ENCODE measurements at regions not wholly inside any gene's neighbourhood (a gene's known extent, or its start where the extent isn't known, plus 50 kb on each side); places are given as distances from the start of the nearest gene placed in this dataset.

DNA sequence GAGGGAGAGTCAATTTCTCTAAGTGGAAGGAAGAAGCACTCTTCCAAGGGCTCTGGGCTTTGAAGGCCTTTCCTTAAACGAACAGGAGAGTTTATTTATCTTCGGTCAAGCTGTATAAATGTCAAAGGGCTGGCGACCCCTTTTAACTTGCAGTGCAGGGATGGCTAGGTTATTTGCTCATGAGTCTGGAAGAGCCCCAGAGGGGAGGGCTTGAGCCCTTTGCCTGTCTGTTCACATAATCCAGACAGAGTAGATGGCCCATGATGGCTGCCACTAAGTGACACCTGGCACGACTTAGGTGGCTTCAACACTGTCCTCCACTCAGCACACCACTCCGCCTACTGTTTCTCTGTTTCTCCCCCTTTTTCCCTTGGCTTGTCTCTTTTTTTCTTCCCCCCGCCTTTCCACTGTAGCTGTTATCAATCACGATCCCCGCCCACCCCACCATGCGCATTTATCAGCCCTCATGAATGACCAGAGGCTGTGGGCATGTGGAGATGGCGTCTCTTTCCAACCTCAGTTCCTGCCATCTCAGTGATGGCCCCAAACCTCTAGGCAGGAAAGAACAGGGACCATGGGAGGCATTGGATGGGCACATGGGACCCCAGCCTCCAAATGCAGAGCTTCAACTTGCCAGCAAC lies 408.7 kb upstream of the TNRC6C start:
- TF ChIP-seq ZFX (IDR thresholded peaks at IDR 0.05) = no peak
- TF ChIP-seq, protein P1, sequence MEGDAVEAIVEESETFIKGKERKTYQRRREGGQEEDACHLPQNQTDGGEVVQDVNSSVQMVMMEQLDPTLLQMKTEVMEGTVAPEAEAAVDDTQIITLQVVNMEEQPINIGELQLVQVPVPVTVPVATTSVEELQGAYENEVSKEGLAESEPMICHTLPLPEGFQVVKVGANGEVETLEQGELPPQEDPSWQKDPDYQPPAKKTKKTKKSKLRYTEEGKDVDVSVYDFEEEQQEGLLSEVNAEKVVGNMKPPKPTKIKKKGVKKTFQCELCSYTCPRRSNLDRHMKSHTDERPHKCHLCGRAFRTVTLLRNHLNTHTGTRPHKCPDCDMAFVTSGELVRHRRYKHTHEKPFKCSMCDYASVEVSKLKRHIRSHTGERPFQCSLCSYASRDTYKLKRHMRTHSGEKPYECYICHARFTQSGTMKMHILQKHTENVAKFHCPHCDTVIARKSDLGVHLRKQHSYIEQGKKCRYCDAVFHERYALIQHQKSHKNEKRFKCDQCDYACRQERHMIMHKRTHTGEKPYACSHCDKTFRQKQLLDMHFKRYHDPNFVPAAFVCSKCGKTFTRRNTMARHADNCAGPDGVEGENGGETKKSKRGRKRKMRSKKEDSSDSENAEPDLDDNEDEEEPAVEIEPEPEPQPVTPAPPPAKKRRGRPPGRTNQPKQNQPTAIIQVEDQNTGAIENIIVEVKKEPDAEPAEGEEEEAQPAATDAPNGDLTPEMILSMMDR (conservative IDR thresholded peaks at IDR 0.05) = no peak
- no peak overlapping the region for H3K27ac ChIP-seq

DNA sequence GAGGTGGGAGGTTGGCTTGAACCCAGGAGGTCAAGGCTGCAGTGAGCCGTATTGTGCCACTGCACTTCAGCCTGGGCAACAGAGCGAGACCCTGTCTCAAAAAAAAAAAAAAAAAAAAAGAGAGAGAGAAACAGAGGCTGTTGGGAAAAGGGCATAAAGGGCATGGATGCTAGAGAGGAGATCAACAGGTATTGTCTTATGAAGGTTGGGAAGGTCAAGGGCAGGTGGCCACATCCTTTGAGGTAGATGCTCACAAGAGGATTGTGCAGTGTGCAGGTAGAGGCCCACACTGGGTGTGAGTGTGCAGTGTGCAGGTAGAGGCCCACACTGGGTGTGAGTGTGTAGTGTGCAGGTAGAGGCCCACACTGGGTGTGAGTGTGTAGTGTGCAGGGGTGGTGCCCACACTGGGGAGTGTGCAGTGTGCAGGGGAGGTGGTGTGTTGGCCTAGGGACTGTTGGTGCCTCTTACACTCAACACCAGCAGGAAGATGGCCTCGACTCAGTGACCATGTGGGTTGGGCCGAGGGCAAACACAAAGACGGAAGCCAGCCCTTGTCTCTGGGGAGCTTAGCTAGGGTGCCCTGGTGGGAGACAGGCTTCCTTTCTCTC lies 404.9 kb upstream of the TNRC6C start:
- no peak overlapping the region for H3K27ac ChIP-seq
- TF ChIP-seq ZFX (IDR thresholded peaks at IDR 0.05) = no peak
- TF ChIP-seq, protein P1 (conservative IDR thresholded peaks at IDR 0.05) = no peak

DNA sequence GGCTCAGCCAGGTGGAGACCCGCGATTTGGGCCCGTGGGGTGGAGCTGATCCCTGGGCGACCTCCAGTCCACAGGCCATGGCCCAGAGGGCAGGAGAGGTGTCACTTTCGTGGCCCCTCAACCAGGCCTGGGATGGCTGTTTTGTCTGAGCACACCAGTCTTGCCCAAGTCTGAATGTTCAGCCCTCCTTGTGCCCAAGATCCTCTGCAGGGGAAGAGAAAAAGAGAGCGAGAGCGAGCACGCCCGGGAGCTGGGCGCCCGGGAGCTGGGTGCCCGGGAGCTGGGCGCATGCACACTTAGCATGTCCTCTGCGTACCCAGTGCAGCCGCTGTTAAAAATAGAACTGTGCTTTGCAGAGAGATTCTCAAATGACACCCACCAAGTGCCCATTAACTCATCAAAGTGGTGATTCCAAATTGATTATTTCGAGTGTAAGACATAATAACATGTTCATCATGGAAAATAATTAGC lies 403.3 kb upstream of the TNRC6C start:
- TF ChIP-seq, protein P1 (conservative IDR thresholded peaks at IDR 0.05) = no peak
- TF ChIP-seq ZFX (IDR thresholded peaks at IDR 0.05) = no peak
- H3K27ac ChIP-seq = no peak overlapping the region

DNA sequence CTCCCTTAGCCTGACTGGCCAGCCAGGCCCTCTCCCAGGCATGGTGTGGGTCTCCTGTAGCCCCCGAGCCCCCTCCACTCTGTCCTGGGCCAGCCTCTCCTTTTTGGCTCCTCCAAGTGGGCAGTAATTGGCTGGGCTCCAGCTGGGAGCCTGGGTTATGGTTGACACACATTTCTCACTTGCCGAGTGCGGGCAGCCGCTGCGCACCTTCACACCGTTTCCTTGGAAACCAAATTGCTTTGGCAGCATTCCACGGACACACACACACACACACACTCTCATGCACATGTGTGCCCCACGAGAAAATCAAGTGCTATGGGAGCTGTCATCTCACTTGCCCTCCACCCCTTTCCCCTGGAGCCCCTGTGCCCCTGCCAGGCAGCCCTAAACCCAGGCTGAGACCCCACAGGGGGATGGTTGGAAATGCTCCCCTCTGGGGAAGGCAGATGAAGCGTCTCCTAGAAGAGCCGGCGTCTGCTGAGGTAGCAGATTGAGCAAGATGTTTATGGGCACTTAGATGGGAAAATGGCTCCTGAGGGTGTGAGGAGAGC lies 402.7 kb upstream of the TNRC6C start:
- H3K27ac ChIP-seq = no peak overlapping the region
- TF ChIP-seq, protein P1 (conservative IDR thresholded peaks at IDR 0.05) = no peak
- TF ChIP-seq ZFX (IDR thresholded peaks at IDR 0.05) = no peak

DNA sequence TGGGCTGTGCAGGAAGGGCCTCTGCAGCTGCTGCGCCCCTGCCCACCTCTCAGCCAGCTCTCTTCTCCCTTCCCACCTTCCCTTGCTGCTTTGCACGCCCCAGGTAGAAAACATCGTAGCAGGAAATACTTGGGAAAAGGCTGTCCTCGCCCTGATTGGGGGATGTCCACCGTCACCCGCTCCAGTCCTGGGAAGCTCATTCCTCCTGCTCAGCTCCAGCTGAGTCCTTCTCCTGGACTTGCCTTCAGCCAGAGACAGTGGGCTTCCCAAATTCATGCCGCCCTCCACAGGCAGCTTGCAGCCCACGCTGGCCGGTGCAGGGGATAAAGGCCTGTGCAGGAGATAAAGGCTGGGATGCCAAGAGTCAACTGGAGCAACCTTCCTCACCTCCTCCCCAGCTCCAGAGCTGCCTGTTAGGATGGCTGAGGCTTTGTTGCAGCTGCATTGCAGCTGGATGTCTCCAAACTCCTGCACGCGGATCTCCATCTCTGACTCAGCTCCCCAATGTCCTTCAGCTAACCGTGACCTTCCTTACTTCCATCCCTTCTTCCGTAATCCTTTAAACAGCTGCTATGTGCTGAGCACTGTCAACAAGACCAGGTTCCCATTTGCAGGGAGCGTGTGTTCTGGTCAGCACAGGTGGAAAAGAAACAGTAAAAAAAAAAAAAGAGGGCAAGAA lies 402.0 kb upstream of the TNRC6C start:
- no peak for TF ChIP-seq ZFX (IDR thresholded peaks at IDR 0.05)
- TF ChIP-seq, protein P1 (conservative IDR thresholded peaks at IDR 0.05) = no peak
- no peak overlapping the region for H3K27ac ChIP-seq

DNA sequence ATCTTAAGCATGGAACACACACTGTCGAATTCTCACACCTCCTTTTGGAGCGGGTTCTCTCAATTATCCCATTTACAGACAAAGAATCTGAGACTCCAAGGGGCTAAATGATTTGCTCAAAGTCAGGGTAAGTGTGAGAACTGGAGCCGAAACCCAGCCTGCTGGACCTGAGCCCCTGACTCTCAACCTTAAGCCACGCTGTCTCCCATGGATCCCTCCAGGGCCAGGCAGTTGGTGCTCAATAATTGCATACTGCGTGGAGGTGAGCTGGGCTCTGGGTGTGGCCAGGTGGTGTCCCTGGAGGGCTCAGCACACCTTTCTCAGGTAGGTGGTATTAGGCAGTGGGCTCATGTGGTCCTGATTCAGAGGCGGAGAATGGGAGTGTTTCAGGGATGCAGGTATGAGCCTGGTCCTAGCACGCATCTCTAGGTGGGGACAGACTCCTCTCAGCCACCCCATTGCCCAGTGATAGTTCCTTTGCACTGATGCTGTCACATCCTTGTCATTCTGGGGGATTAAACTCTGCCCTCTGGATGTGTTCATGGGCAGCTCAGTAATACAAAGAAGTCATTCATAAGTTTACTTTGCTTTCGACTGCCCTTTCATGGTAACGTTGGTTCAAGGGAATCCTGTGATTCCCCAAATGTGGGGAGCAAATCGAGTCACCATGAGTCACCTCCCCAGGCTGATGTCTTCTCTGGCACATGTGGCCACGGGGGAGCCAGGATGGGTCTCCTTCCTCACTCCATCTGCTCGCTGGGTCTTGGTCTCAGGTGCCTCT lies 399.5 kb upstream of the TNRC6C start:
- TF ChIP-seq, protein P1 (conservative IDR thresholded peaks at IDR 0.05) = no peak
- no peak for TF ChIP-seq ZFX (IDR thresholded peaks at IDR 0.05)
- no peak overlapping the region for H3K27ac ChIP-seq

All from C4-2B (cell line).